ENCODE measurements at regions not wholly inside any gene's neighbourhood (a gene's known extent, or its start where the extent isn't known, plus 50 kb on each side); places are given as distances from the start of the nearest gene placed in this dataset.

DNA sequence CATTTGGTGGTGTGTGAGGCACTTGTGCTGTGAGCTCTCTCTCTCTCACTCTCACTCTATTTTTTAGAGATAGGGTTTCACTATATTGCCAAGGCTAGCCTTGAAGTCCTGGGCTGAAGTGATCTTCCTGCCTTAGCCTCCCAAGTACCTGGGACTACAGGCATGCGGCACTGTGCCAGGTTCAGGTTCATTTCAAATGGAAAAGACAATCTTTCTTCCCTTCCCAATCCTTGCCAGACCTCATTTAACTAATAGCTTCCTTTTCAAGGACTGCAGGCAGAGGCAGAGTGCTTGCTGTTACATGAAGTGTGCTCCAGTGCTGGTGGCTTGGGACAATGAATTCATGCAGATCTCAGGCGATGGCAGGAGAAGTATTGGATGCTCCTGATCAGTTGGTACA is 73.2 kb upstream of the BICD1 start (continued):
- TF ChIP-seq, protein P1, sequence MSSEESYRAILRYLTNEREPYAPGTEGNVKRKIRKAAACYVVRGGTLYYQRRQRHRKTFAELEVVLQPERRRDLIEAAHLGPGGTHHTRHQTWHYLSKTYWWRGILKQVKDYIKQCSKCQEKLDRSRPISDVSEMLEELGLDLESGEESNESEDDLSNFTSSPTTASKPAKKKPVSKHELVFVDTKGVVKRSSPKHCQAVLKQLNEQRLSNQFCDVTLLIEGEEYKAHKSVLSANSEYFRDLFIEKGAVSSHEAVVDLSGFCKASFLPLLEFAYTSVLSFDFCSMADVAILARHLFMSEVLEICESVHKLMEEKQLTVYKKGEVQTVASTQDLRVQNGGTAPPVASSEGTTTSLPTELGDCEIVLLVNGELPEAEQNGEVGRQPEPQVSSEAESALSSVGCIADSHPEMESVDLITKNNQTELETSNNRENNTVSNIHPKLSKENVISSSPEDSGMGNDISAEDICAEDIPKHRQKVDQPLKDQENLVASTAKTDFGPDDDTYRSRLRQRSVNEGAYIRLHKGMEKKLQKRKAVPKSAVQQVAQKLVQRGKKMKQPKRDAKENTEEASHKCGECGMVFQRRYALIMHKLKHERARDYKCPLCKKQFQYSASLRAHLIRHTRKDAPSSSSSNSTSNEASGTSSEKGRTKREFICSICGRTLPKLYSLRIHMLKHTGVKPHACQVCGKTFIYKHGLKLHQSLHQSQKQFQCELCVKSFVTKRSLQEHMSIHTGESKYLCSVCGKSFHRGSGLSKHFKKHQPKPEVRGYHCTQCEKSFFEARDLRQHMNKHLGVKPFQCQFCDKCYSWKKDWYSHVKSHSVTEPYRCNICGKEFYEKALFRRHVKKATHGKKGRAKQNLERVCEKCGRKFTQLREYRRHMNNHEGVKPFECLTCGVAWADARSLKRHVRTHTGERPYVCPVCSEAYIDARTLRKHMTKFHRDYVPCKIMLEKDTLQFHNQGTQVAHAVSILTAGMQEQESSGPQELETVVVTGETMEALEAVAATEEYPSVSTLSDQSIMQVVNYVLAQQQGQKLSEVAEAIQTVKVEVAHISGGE (CRISPR knock-in tag; IDR thresholded peaks at IDR 0.05), result no peak
- TF ChIP-seq CREB1 (IDR thresholded peaks at IDR 0.05; ENCODE audit: low read depth) (no peak), PML (IDR thresholded peaks at IDR 0.05; ENCODE audit: low read length) (no peak), STAT3 (IDR thresholded peaks at IDR 0.05; ENCODE audit: low read depth, low read length) (no peak), JUND (IDR thresholded peaks at IDR 0.05; ENCODE audit: low read depth, low read length) (no peak), SREBF1 (IDR thresholded peaks at IDR 0.05; ENCODE audit: low read length) (no peak)
- TF ChIP-seq, protein P2, sequence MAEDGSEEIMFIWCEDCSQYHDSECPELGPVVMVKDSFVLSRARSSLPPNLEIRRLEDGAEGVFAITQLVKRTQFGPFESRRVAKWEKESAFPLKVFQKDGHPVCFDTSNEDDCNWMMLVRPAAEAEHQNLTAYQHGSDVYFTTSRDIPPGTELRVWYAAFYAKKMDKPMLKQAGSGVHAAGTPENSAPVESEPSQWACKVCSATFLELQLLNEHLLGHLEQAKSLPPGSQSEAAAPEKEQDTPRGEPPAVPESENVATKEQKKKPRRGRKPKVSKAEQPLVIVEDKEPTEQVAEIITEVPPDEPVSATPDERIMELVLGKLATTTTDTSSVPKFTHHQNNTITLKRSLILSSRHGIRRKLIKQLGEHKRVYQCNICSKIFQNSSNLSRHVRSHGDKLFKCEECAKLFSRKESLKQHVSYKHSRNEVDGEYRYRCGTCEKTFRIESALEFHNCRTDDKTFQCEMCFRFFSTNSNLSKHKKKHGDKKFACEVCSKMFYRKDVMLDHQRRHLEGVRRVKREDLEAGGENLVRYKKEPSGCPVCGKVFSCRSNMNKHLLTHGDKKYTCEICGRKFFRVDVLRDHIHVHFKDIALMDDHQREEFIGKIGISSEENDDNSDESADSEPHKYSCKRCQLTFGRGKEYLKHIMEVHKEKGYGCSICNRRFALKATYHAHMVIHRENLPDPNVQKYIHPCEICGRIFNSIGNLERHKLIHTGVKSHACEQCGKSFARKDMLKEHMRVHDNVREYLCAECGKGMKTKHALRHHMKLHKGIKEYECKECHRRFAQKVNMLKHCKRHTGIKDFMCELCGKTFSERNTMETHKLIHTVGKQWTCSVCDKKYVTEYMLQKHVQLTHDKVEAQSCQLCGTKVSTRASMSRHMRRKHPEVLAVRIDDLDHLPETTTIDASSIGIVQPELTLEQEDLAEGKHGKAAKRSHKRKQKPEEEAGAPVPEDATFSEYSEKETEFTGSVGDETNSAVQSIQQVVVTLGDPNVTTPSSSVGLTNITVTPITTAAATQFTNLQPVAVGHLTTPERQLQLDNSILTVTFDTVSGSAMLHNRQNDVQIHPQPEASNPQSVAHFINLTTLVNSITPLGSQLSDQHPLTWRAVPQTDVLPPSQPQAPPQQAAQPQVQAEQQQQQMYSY (CRISPR knock-in tag; IDR thresholded peaks at IDR 0.05), result no peak

All from GM12878 (cell line).